IMR-90 (cell line): ENCODE measurements at regions not wholly inside any gene's neighbourhood (a gene's known extent, or its start where the extent isn't known, plus 50 kb on each side); places are given as distances from the start of the nearest gene placed in this dataset.

Experiments used
- CEBPB ChIP-seq: IDR thresholded peaks from 2 replicates; pipeline ENCODE4 v1.6.1; 2012; ENCODE audit warnings: low read depth, low read length, improper control_type of control experiment
- MAFK ChIP-seq: IDR thresholded peaks from 2 replicates; pipeline ENCODE4 v1.6.1; 2012; ENCODE audit warnings: low read depth, low read length, improper control_type of control experiment
- POLR2A ChIP-seq: IDR thresholded peaks from 2 replicates; pipeline ENCODE4 v1.6.1; 2012; ENCODE audit warnings: mild to moderate bottlenecking, low read depth, low read length
- RAD21 ChIP-seq: IDR thresholded peaks from 2 replicates; pipeline ENCODE4 v1.6.1; 2012; ENCODE audit warnings: low read length, improper control_type of control experiment
- RFX5 ChIP-seq: IDR thresholded peaks from 2 replicates; pipeline ENCODE4 v1.8.0; 2012; ENCODE audit warnings: low read depth, mild to moderate bottlenecking, low read length, moderate library complexity
- SMC3 ChIP-seq: fragments of 150-350 bp; IDR thresholded peaks from 2 replicates; pipeline ENCODE4 v1.6.1; 2016; ENCODE audit warnings: low read depth, mild to moderate bottlenecking, antibody characterized with exemption, low read length, moderate library complexity
- TF ChIP-seq, protein P1 (sequence below): conservative IDR thresholded peaks from 2 replicates; pipeline ENCODE4 v1.5.1; 2012; ENCODE audit warnings: mild to moderate bottlenecking, low read depth, low read length, improper control_type of control experiment
- TF ChIP-seq, protein P2 (sequence below): fragments of 150-350 bp; IDR thresholded peaks from 2 replicates; pipeline ENCODE4 v1.6.1; 2017; ENCODE audit warnings: mild to moderate bottlenecking, antibody characterized with exemption, low read length, low read depth

DNA sequence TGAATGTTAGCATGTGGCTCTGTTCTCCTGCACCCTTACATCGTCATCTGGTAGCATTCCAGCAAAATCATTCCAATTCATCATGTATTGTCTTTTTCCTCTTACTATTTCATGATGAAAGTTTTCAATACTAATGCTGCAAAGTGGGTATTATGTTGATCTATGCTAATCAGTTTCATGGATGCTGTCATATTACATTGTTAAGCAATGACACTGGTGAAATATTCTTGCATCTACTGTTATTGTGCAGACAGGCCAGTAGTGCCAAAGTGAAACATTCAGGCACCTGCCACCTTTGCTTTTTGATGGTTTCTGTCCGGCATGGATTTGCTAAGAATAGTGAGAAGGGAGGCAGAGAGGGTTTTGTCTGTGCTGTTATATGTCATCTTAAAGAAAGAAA, 76.1 kb upstream of the SMIM21 start:
- TF ChIP-seq POLR2A (no peak), CEBPB (no peak), RAD21 (no peak), SMC3 (no peak), RFX5 (no peak), MAFK (no peak)
- TF ChIP-seq, protein P1, sequence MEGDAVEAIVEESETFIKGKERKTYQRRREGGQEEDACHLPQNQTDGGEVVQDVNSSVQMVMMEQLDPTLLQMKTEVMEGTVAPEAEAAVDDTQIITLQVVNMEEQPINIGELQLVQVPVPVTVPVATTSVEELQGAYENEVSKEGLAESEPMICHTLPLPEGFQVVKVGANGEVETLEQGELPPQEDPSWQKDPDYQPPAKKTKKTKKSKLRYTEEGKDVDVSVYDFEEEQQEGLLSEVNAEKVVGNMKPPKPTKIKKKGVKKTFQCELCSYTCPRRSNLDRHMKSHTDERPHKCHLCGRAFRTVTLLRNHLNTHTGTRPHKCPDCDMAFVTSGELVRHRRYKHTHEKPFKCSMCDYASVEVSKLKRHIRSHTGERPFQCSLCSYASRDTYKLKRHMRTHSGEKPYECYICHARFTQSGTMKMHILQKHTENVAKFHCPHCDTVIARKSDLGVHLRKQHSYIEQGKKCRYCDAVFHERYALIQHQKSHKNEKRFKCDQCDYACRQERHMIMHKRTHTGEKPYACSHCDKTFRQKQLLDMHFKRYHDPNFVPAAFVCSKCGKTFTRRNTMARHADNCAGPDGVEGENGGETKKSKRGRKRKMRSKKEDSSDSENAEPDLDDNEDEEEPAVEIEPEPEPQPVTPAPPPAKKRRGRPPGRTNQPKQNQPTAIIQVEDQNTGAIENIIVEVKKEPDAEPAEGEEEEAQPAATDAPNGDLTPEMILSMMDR = no peak
- TF ChIP-seq, protein P2, sequence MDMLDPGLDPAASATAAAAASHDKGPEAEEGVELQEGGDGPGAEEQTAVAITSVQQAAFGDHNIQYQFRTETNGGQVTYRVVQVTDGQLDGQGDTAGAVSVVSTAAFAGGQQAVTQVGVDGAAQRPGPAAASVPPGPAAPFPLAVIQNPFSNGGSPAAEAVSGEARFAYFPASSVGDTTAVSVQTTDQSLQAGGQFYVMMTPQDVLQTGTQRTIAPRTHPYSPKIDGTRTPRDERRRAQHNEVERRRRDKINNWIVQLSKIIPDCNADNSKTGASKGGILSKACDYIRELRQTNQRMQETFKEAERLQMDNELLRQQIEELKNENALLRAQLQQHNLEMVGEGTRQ = no peak
